ENCODE measurements at regions not wholly inside any gene's neighbourhood (a gene's known extent, or its start where the extent isn't known, plus 50 kb on each side); places are given as distances from the start of the nearest gene placed in this dataset.

DNA sequence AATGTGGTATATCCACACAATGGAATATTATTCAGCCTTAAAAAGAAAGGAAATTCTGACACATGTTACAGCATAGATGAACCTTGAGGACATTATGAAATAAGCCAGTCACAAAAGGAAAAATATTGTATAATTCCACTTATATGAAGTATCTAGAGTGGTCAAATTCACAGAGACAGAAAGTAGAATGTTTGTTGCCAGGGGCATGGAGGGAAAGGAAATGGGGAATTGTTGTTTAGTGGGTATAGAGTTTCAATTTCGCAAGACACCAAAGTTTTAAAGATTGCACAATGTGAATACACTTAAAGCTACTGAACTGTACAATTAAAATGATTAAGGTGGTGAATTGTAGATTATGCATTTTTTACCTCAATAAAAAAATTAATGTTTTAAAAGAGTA, 92.9 kb downstream of the TXNL1 start:
- no peak for DNase-seq
- Histone ChIP-seq H3K4me1 (ENCODE audit: control insufficient read depth, insufficient read depth, low read length) (no peaks in the 10 kb centered on the region), H3K27ac (ENCODE audit: low read length) (no peak overlapping the region), H3K9me3 (ENCODE audit: control insufficient read depth, insufficient read depth, low read length) (no peaks in the 10 kb centered on the region), H3K4me3 (ENCODE audit: low read length) (no peak overlapping the region), H3K27me3 (ENCODE audit: control insufficient read depth, insufficient read depth, low read length) (no peaks in the 10 kb centered on the region), H3K36me3 (ENCODE audit: control insufficient read depth, insufficient read depth, low read length) (no peaks in the 10 kb centered on the region)
- peaks cover 0 to 9% of the 10 kb centered on the region in 2 donors for H3K4me1 Mint-ChIP-seq
- WGBS (ENCODE audit: insufficient coverage), result 100% methylated on average over 1 of the region's 1 CpG
- intact Hi-C loops (cut with micrococcal nuclease), result no loop called here
- H3K27ac Mint-ChIP-seq, result no peak overlapping the region
- no peaks in the 10 kb centered on the region for H3K36me3 Mint-ChIP-seq
- H3K9me3 Mint-ChIP-seq, result no peaks in the 10 kb centered on the region
- TF ChIP-seq, protein P1, sequence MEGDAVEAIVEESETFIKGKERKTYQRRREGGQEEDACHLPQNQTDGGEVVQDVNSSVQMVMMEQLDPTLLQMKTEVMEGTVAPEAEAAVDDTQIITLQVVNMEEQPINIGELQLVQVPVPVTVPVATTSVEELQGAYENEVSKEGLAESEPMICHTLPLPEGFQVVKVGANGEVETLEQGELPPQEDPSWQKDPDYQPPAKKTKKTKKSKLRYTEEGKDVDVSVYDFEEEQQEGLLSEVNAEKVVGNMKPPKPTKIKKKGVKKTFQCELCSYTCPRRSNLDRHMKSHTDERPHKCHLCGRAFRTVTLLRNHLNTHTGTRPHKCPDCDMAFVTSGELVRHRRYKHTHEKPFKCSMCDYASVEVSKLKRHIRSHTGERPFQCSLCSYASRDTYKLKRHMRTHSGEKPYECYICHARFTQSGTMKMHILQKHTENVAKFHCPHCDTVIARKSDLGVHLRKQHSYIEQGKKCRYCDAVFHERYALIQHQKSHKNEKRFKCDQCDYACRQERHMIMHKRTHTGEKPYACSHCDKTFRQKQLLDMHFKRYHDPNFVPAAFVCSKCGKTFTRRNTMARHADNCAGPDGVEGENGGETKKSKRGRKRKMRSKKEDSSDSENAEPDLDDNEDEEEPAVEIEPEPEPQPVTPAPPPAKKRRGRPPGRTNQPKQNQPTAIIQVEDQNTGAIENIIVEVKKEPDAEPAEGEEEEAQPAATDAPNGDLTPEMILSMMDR (IDR thresholded peaks at IDR 0.05), result no peak
- H3K27me3 Mint-ChIP-seq (ENCODE audit: low read depth in 2 of 2), result no peaks in the 10 kb centered on the region
- H3K4me3 Mint-ChIP-seq, result no peak overlapping the region
- no peak for ATAC-seq

DNA sequence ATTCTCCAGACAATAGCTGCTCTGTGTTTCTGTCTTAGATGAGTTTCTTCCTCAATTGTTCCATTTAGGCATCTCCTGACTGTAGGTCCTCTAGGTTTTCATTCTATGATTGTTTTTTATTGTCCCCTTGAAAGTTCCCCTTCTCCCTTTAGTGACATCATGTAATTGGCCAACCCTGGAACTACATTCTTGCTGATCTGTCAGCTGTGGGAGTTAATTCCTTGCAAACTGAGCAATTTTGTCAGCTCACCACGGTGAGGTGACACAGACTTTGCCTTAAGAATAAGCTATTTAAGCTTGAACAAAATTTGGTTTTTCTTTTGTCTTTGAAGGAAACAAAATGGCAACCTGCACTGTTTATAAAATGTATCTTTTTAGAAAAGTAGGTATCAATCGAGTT, 95.9 kb downstream of the TXNL1 start:
- intact Hi-C loops (cut with micrococcal nuclease), result no loop called here

DNA sequence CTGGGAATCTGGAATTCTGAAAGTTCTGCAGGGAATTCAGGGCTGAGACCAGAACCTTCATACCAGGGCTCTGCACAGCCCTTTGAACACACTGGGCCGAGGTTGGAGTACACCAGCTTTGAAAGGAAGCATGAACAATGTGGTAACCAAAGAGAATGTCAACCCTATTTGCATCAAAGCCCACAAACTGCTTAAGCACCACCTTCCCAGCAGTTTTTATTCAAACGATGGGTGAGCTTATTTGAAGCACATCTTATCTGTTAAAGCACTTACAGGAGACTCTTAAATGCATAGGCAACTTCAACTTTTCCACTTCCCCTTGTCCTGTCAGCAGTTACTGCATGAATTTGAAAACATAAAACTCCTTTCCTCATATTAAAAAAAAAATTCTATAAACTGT, 96.6 kb downstream of the TXNL1 start:
- Mint-ChIP-seq H3K4me3 (peak overlapping the region; percentile 1), H3K27ac (no peak overlapping the region), H3K9me3 (no peaks in the 10 kb centered on the region), H3K36me3 (no peaks in the 10 kb centered on the region), H3K27me3 (ENCODE audit: low read depth in 2 of 2) (peaks cover 0 to 3% of the 10 kb centered on the region in 2 donors), H3K4me1 (peaks cover 0 to 9% of the 10 kb centered on the region in 2 donors)
- ATAC-seq, result no peak
- no peaks in the 10 kb centered on the region for H3K9me3 ChIP-seq (ENCODE audit: control insufficient read depth, insufficient read depth, low read length)
- H3K27me3 ChIP-seq (ENCODE audit: control insufficient read depth, insufficient read depth, low read length), result no peaks in the 10 kb centered on the region
- TF ChIP-seq, protein P1 (IDR thresholded peaks at IDR 0.05), result no peak
- intact Hi-C loops (cut with micrococcal nuclease), result no loop called here
- H3K4me3 ChIP-seq (ENCODE audit: low read length), result no peak overlapping the region
- no peaks in the 10 kb centered on the region for H3K4me1 ChIP-seq (ENCODE audit: control insufficient read depth, insufficient read depth, low read length)
- H3K27ac ChIP-seq (ENCODE audit: low read length), result no peak overlapping the region
- H3K36me3 ChIP-seq (ENCODE audit: control insufficient read depth, insufficient read depth, low read length), result no peaks in the 10 kb centered on the region
- DNase-seq, result no peak
- 14% methylated on average over 2 of the region's 2 CpGs for WGBS (ENCODE audit: insufficient coverage)

More for the DNA sequence above, 95.9 kb downstream of the TXNL1 start:
- 96% methylated on average over 2 of the region's 2 CpGs for WGBS (ENCODE audit: insufficient coverage)
- no peaks in the 10 kb centered on the region for H3K36me3 ChIP-seq (ENCODE audit: control insufficient read depth, insufficient read depth, low read length)
- H3K36me3 Mint-ChIP-seq, result no peaks in the 10 kb centered on the region
- H3K27me3 Mint-ChIP-seq (ENCODE audit: low read depth in 2 of 2), result peaks cover 0 to 3% of the 10 kb centered on the region in 2 donors
- DNase-seq, result no peak
- no peaks in the 10 kb centered on the region for H3K9me3 ChIP-seq (ENCODE audit: control insufficient read depth, insufficient read depth, low read length)
- no peaks in the 10 kb centered on the region for H3K27me3 ChIP-seq (ENCODE audit: control insufficient read depth, insufficient read depth, low read length)
- H3K27ac Mint-ChIP-seq, result no peak overlapping the region
- TF ChIP-seq, protein P1 (IDR thresholded peaks at IDR 0.05), result no peak
- no peaks in the 10 kb centered on the region for H3K9me3 Mint-ChIP-seq
- H3K4me3 ChIP-seq (ENCODE audit: low read length), result no peak overlapping the region
- H3K4me1 Mint-ChIP-seq, result peaks cover 0 to 9% of the 10 kb centered on the region in 2 donors
- no peak overlapping the region for H3K4me3 Mint-ChIP-seq
- no peak for ATAC-seq
- no peaks in the 10 kb centered on the region for H3K4me1 ChIP-seq (ENCODE audit: control insufficient read depth, insufficient read depth, low read length)
- H3K27ac ChIP-seq (ENCODE audit: low read length), result no peak overlapping the region

DNA sequence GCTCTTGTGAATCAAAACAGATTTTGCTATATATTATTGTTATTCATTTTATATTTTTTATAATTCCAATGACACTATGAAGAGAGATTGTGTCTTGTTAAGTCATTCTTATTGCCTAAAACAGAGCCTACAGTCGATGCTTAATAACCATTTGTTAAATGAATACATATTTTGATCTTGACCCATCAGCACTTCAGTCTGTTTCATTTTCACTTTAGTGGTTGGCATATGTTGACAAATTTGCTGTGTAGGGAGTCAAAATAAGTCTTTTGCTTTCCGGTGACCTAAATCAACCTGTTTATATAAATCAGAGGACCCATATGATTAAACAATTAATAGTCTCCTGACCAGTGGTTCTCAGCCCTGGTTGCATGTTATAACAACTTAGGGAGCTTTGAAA, 97.1 kb downstream of the TXNL1 start:
- Mint-ChIP-seq H3K4me3 (peak overlapping the region; percentile 1), H3K27me3 (ENCODE audit: low read depth in 2 of 2) (peaks cover 0 to 3% of the 10 kb centered on the region in 2 donors), H3K36me3 (no peaks in the 10 kb centered on the region), H3K9me3 (no peaks in the 10 kb centered on the region), H3K4me1 (peaks cover 0 to 9% of the 10 kb centered on the region in 2 donors), H3K27ac (no peak overlapping the region)
- DNase-seq (no peak), ATAC-seq (no peak)
- H3K4me3 ChIP-seq (ENCODE audit: low read length), result no peak overlapping the region
- no peaks in the 10 kb centered on the region for H3K4me1 ChIP-seq (ENCODE audit: control insufficient read depth, insufficient read depth, low read length)
- H3K36me3 ChIP-seq (ENCODE audit: control insufficient read depth, insufficient read depth, low read length), result no peaks in the 10 kb centered on the region
- no peak overlapping the region for H3K27ac ChIP-seq (ENCODE audit: low read length)
- 80% methylated on average over 1 of the region's 2 CpGs for WGBS (ENCODE audit: insufficient coverage)
- H3K27me3 ChIP-seq (ENCODE audit: control insufficient read depth, insufficient read depth, low read length), result no peaks in the 10 kb centered on the region
- TF ChIP-seq, protein P1 (IDR thresholded peaks at IDR 0.05), result no peak
- intact Hi-C loops (cut with micrococcal nuclease), result no loop called here
- H3K9me3 ChIP-seq (ENCODE audit: control insufficient read depth, insufficient read depth, low read length), result no peaks in the 10 kb centered on the region
